OCI-LY3 (cell line): ENCODE measurements at regions not wholly inside any gene's neighbourhood (a gene's known extent, or its start where the extent isn't known, plus 50 kb on each side); places are given as distances from the start of the nearest gene placed in this dataset.

Experiments
- H2AFZ ChIP-seq: fragments of 200-600, 300-600 bp; shearing (Covaris generic); 2 replicates; pipeline ENCODE4 v1.6.0; 2014; ENCODE audit warnings: antibody characterized with exemption, low read depth, low read length
- H3K27ac ChIP-seq: fragments of 200-600, 300-600 bp; sonication (generic); 2 replicates; pipeline ENCODE4 v1.5.1; 2014; ENCODE audit warnings: mild to moderate bottlenecking, low read length, moderate library complexity, mixed read lengths
- H3K27me3 ChIP-seq: fragments of 200-600, 300-600 bp; sonication (generic); 2 replicates; pipeline ENCODE4 v1.6.1; 2014; ENCODE audit warnings: low read depth, low read length, mixed read lengths
- H3K36me3 ChIP-seq: fragments of 200-600, 300-600 bp; sonication (generic); replicated peaks from 2 replicates; pipeline ENCODE3; 2014; ENCODE audit warnings: low read depth, low read length, mixed read lengths
- H3K4me1 ChIP-seq: fragments of 300-600, 200-600 bp; sonication (generic); 2 replicates; pipeline ENCODE4 v1.6.1; 2014; ENCODE audit warnings: low read length, mixed read lengths
- H3K4me2 ChIP-seq: fragments of 200-600, 300-600 bp; sonication (generic); 2 replicates; pipeline ENCODE4 v1.6.1; 2014; ENCODE audit warnings: low read length, mixed read lengths
- H3K4me3 ChIP-seq: fragments of 300-600, 200-600 bp; sonication (generic); 2 replicates; pipeline ENCODE4 v1.5.1; 2014; ENCODE audit warnings: antibody characterized with exemption, mild to moderate bottlenecking, low read length, moderate library complexity
- H3K79me2 ChIP-seq: fragments of 300-600, 200-600 bp; shearing (Covaris generic); 2 replicates; pipeline ENCODE4 v1.6.1; 2014; ENCODE audit warnings: mild to moderate bottlenecking, low read length, mixed read lengths
- H3K9ac ChIP-seq: fragments of 300-600, 200-600 bp; shearing (Covaris generic); 2 replicates; pipeline ENCODE4 v1.6.0; 2014; ENCODE audit warnings: mild to moderate bottlenecking, low read length, moderate library complexity
- H3K9me3 ChIP-seq: fragments of 200-600, 300-600 bp; shearing (Covaris generic); 2 replicates; pipeline ENCODE4 v1.6.1; 2014; ENCODE audit warnings: low read length, mixed read lengths; ENCODE audit not compliant: insufficient read depth
- H4K20me1 ChIP-seq: fragments of 200-600, 300-600 bp; sonication (generic); 2 replicates; pipeline ENCODE4 v1.6.1; 2016; ENCODE audit warnings: low read length, mixed read lengths; ENCODE audit not compliant: insufficient read depth
- EZH2phosphoT487 ChIP-seq: fragments of 200-600 bp; shearing (Covaris generic); IDR thresholded peaks from 2 replicates; pipeline ENCODE4 v1.6.1; 2018; ENCODE audit warnings: antibody characterized with exemption, mixed run types, low read depth
- TF ChIP-seq, protein P1 (sequence below): fragments of 200-600, 300-600 bp; sonication (generic); IDR thresholded peaks from 2 replicates; pipeline ENCODE4 v1.5.1; 2014; ENCODE audit warnings: antibody characterized with exemption, low read length, low read depth

DNA sequence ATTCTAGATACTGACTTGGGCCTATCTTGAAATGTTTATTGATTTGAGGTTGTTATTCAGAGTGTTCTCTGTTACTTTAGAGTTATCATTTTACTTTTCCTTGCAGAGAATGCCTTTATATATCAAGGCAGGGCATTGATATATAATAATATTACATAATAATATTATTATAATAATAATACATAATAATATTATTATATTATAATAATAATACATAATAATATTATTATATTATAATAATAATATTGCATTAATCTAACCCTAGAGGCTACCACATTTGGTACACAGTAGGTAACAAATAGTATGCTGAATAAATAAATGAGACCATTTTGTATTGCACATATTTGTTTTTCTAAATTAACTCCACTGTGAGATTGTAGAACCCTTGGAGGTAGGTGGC lies 216.3 kb downstream of the EFHB start:
- Histone ChIP-seq H3K4me3 (no peak overlapping the region), H3K9me3 (no peaks in the 10 kb centered on the region), H2AFZ (no peak overlapping the region), H3K4me1 (no peaks in the 10 kb centered on the region), H3K9ac (no peak overlapping the region), H3K79me2 (no peaks in the 10 kb centered on the region), H3K27me3 (no peaks in the 10 kb centered on the region), H4K20me1 (no peaks in the 10 kb centered on the region), H3K4me2 (no peak overlapping the region), H3K27ac (no peak overlapping the region), H3K36me3 (no peaks in the 10 kb centered on the region)
- TF ChIP-seq, protein P1, sequence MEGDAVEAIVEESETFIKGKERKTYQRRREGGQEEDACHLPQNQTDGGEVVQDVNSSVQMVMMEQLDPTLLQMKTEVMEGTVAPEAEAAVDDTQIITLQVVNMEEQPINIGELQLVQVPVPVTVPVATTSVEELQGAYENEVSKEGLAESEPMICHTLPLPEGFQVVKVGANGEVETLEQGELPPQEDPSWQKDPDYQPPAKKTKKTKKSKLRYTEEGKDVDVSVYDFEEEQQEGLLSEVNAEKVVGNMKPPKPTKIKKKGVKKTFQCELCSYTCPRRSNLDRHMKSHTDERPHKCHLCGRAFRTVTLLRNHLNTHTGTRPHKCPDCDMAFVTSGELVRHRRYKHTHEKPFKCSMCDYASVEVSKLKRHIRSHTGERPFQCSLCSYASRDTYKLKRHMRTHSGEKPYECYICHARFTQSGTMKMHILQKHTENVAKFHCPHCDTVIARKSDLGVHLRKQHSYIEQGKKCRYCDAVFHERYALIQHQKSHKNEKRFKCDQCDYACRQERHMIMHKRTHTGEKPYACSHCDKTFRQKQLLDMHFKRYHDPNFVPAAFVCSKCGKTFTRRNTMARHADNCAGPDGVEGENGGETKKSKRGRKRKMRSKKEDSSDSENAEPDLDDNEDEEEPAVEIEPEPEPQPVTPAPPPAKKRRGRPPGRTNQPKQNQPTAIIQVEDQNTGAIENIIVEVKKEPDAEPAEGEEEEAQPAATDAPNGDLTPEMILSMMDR: no peak
- no peak for TF ChIP-seq EZH2phosphoT487

GRCh38 chr3:19711160-19711782 lies 222.7 kb downstream of the EFHB start:
- peaks cover 7% of the 10 kb centered on the region for H3K4me1 ChIP-seq
- H3K27ac ChIP-seq: no peak overlapping the region
- H3K27me3 ChIP-seq: no peaks in the 10 kb centered on the region
- no peak overlapping the region for H3K9ac ChIP-seq
- no peaks in the 10 kb centered on the region for H3K36me3 ChIP-seq
- H3K4me3 ChIP-seq: no peak overlapping the region
- no peak overlapping the region for H2AFZ ChIP-seq
- no peaks in the 10 kb centered on the region for H3K9me3 ChIP-seq
- no peaks in the 10 kb centered on the region for H3K79me2 ChIP-seq
- H3K4me2 ChIP-seq: no peak overlapping the region
- TF ChIP-seq, protein P1: no peak
- no peak for TF ChIP-seq EZH2phosphoT487
- H4K20me1 ChIP-seq: no peaks in the 10 kb centered on the region

- Histone ChIP-seq H3K36me3 (no peaks in the 10 kb centered on the region), H3K4me3 (no peak overlapping the region), H3K9me3 (no peaks in the 10 kb centered on the region), H4K20me1 (no peaks in the 10 kb centered on the region), H2AFZ (no peak overlapping the region), H3K27ac (no peak overlapping the region), H3K9ac (no peak overlapping the region), H3K4me1 (no peaks in the 10 kb centered on the region), H3K27me3 (0 out of 2 replicates have a peak, but pooled peaks cover 3% of the 10 kb centered on the region), H3K79me2 (no peaks in the 10 kb centered on the region), H3K4me2 (no peak overlapping the region)
- TF ChIP-seq, protein P1: no peak
- no peak for TF ChIP-seq EZH2phosphoT487
These were observed 231.5 kb downstream of the EFHB start for GRCh38 chr3:19702416-19703078.

- H3K9me3 ChIP-seq: no peaks in the 10 kb centered on the region
- H3K27ac ChIP-seq: no peak overlapping the region
- no peaks in the 10 kb centered on the region for H4K20me1 ChIP-seq
- no peaks in the 10 kb centered on the region for H3K36me3 ChIP-seq
- H3K4me3 ChIP-seq: no peak overlapping the region
- no peaks in the 10 kb centered on the region for H3K27me3 ChIP-seq
- H2AFZ ChIP-seq: no peak overlapping the region
- H3K9ac ChIP-seq: no peak overlapping the region
- no peaks in the 10 kb centered on the region for H3K79me2 ChIP-seq
- TF ChIP-seq, protein P1: peak; percentile 28; the same call in 1 of the 2 replicates
- TF ChIP-seq EZH2phosphoT487: no peak
- H3K4me2 ChIP-seq: no peak overlapping the region
- no peaks in the 10 kb centered on the region for H3K4me1 ChIP-seq
These were observed 245.2 kb downstream of the EFHB start for GRCh38 chr3:19688767-19689166.
